GM19328 (cell line): ENCODE measurements at regions not wholly inside any gene's neighbourhood (a gene's known extent, or its start where the extent isn't known, plus 50 kb on each side); places are given as distances from the start of the nearest gene placed in this dataset.

ENCODE experiments used
- ATAC-seq: cut with Tn5 transposase; IDR thresholded peaks from one replicate; pipeline ENCODE4 v1.9.1; 2021; ENCODE audit warnings: mild to moderate bottlenecking, moderate library complexity; ENCODE audit not compliant: unreplicated experiment

DNA sequence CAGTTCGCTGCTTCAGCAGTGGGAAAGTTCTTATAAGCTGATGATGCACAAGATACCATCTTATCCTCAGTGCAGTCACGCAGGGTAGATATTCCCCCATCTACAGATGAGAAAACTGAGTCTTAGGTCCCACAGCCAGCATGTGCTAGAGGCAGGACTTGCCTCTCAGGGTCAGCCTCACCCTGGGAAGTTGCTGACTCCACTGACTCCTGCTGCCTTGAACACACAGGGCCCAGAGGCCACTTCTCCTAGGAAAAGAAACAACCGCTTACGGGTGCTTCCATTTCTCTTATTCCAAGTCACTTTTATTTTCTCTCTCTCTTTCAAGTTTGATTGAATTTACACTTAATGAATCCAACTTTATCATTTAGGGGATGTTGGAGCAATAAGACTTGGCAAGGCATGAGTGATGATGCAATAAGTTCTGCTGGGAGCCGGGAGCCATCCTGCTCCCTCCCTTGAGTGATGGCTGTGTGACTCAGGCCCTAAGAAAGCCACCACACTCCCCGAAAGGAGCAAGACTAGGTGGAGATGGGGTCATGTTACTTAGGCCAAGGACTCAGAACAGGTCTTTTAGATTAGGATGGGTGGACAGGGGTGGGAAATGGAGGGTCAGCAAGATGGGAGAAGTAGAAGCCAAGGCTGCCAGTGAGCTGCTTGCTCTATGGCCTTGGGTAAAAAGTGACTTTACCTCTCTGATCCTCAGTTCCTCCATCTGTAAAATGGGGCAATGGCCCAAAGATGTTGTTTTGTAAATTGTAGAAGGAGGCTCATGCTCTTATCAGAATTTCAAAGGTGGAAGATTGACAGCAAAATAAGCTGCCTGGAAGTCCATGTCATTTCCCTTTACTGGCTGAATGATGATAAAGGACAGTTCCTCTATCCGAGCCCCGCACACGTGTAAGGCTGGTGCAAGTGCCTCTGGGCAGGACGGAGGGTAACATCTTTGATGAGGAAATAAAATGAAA is 67.4 kb upstream of the ZNF618 start:
- ATAC-seq = no peak

DNA sequence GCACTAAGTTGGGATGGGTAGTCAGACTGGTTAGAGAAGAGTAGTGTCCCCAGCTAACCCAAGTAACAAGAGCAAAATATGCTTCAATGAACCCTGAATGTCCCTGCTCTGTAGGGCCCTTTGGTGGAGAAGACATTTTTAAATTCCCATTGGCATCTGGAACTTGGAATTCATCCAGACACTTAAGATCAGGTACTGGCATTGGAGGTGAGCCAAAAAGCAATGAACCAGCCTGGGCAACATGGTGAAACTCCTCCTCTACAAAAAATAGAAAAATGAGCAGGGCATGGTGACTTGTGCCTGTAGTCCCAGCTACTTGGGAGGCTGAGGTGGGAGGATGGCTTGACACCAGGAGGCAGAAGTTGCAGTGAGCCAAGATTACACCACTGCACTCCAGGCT is 58.9 kb upstream of the ZNF618 start:
- no peak for ATAC-seq

DNA sequence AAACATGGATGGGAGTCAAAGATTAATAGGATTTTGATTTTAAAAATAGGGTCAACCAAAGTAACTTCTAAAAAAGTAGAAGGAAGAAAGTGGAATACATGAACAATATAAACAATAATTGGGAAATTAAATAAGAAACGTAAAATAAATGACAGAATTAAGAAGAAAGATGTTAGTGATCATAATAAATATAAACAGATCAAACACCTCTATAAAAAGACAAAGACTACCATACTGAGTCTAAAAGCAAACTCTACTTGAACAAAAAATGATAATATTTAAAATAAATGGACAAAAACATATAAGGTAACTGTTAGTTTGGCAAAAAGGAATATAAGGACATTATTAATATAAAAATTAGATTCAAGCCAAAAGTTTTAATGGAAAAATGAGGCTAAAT is 57.7 kb upstream of the ZNF618 start:
- no peak for ATAC-seq

DNA sequence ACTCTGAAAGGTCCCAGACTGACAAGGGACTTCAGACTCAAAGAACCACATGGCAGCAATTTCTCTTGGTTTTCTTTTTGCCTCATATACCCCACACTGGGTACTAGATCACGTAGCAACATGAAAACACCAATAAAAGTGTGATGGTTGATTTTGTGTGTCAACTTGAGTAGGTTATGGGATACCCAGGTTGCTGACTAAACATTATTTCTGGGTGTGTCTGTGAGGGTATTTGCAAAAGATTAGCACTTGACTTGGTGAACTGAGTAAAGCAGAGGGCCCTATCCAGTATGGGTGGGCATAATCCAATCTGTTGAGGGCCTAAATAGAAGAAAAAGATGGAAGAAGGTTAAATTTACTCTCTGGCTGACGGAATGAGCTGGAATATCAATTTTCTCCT is 53.8 kb upstream of the ZNF618 start:
- no peak for ATAC-seq

DNA sequence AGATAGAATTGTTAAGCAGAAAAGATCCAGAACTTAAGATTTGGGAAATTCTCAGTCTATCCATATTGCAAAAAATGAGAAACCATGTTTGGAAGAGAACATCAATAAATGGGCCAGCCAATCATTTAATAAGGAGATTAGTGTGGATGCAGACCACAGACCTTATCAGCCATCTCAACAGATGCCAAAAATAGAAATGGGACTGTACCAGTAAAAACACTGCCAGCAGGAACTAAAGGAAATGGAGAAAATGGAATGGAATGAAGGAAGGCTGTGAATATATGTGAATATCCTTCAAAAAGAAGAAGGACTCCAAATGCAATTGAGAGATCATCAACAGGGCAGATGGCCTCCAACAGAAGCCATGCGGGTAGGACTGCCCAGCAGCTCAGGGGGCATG is 52.7 kb upstream of the ZNF618 start:
- ATAC-seq = no peak
